ENCODE measurements at regions not wholly inside any gene's neighbourhood (a gene's known extent, or its start where the extent isn't known, plus 50 kb on each side); places are given as distances from the start of the nearest gene placed in this dataset.
"Not testable (repeated sequence)": the region's sequence is repeated elsewhere in the genome, so short reads cannot be mapped to it uniquely, and the experiment has no call there.

- DNase-seq (ENCODE audit: low read depth), result not testable (repeated sequence)
Measured at GRCh38 chr5:53268241-53268640, 158.7 kb upstream of the MOCS2 start.

- DNase-seq (ENCODE audit: low read depth), result no peak
Measured at GRCh38 chr5:53275666-53276065, 166.1 kb upstream of the MOCS2 start.

- peak; percentile 11 for DNase-seq (ENCODE audit: low read depth)
Measured at GRCh38 chr5:53276825-53277224, 167.3 kb upstream of the MOCS2 start.

GRCh38 chr5:53277491-53277890 lies 167.9 kb upstream of the MOCS2 start:
- no peak for DNase-seq (ENCODE audit: low read depth)

- no peak for DNase-seq (ENCODE audit: low read depth)
Measured at GRCh38 chr5:53287573-53287972, 178.0 kb upstream of the MOCS2 start.

GRCh38 chr5:53288511-53288910 lies 179.0 kb upstream of the MOCS2 start:
- no peak for DNase-seq (ENCODE audit: low read depth)

- no peak for DNase-seq (ENCODE audit: low read depth)
Measured at GRCh38 chr5:53291047-53291446, 181.5 kb upstream of the MOCS2 start.

- no peak for DNase-seq (ENCODE audit: low read depth)
Measured at GRCh38 chr5:53291528-53291927, 182.0 kb upstream of the MOCS2 start.

- no peak for DNase-seq (ENCODE audit: low read depth)
Measured at GRCh38 chr5:53298841-53299240, 181.6 kb upstream of the FST start.

- DNase-seq (ENCODE audit: low read depth), result no peak
Measured at GRCh38 chr5:53302529-53302928, 177.9 kb upstream of the FST start.

- DNase-seq (ENCODE audit: low read depth), result no peak
Measured at GRCh38 chr5:53303105-53303504, 177.3 kb upstream of the FST start.

GRCh38 chr5:53305316-53305715 lies 175.1 kb upstream of the FST start:
- DNase-seq (ENCODE audit: low read depth), result not testable (repeated sequence)

- no peak for DNase-seq (ENCODE audit: low read depth)
Measured at GRCh38 chr5:53309653-53310052, 170.8 kb upstream of the FST start.

GRCh38 chr5:53311681-53312080 lies 168.7 kb upstream of the FST start:
- no peak for DNase-seq (ENCODE audit: low read depth)

GRCh38 chr5:53313145-53313544 lies 167.3 kb upstream of the FST start:
- DNase-seq (ENCODE audit: low read depth), result no peak

GRCh38 chr5:53318303-53318702 lies 162.1 kb upstream of the FST start:
- DNase-seq (ENCODE audit: low read depth), result no peak

- DNase-seq (ENCODE audit: low read depth), result no peak
Measured at GRCh38 chr5:53319315-53319714, 161.1 kb upstream of the FST start.

GRCh38 chr5:53321073-53321472 lies 159.4 kb upstream of the FST start:
- DNase-seq (ENCODE audit: low read depth), result no peak

GRCh38 chr5:53321721-53322120 lies 158.7 kb upstream of the FST start:
- no peak for DNase-seq (ENCODE audit: low read depth)

- DNase-seq (ENCODE audit: low read depth), result no peak
Measured at GRCh38 chr5:53322257-53322656, 158.2 kb upstream of the FST start.

GRCh38 chr5:53323511-53323910 lies 156.9 kb upstream of the FST start:
- DNase-seq (ENCODE audit: low read depth), result no peak

- no peak for DNase-seq (ENCODE audit: low read depth)
Measured at GRCh38 chr5:53323943-53324642, 156.3 kb upstream of the FST start.

- peak; percentile 25 for DNase-seq (ENCODE audit: low read depth)
Measured at GRCh38 chr5:53326424-53327153, 153.8 kb upstream of the FST start.

Measured in forelimb muscle (tissue), 1 donor.